Stimulated activated CD8-positive, alpha-beta memory T cell treated with anti-CD3 and anti-CD28 coated beads, Interleukin-7, amount 100 ng/mL, for 24 hours (primary cell): ENCODE measurements at regions not wholly inside any gene's neighbourhood (a gene's known extent, or its start where the extent isn't known, plus 50 kb on each side); places are given as distances from the start of the nearest gene placed in this dataset.
"Not testable (repeated sequence)": the region's sequence is repeated elsewhere in the genome, so short reads cannot be mapped to it uniquely, and the experiment has no call there.

ENCODE experiments used
- DNase-seq: peaks from one replicate; pipeline ENCODE4 v3.0.0-alpha.2; 2020; ENCODE audit warnings: low read depth

GRCh38 chr14:97148021-97148420, 350.8 kb downstream of the VRK1 start:
- not testable (repeated sequence) for DNase-seq

GRCh38 chr14:97149775-97150174, 352.6 kb downstream of the VRK1 start:
- no peak for DNase-seq

DNA sequence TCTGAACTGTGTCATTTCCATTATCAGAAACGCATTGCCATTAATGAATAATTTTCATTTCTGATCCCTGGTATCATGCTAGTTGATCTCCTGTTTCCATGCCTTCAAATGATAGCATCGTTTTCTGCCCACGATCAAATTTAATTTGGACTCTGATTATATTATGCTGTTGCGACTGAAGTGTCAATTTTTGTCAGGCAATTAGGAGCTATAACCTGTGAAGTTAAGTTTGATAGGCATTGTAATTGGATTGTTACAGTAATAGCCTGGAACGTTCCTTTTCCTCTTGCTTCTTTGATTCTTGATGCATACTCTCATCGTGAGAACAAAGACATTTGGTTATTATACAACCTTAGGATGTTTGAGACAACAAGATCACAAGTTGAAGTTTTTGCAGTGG, 356.3 kb downstream of the VRK1 start:
- no peak for DNase-seq

DNA sequence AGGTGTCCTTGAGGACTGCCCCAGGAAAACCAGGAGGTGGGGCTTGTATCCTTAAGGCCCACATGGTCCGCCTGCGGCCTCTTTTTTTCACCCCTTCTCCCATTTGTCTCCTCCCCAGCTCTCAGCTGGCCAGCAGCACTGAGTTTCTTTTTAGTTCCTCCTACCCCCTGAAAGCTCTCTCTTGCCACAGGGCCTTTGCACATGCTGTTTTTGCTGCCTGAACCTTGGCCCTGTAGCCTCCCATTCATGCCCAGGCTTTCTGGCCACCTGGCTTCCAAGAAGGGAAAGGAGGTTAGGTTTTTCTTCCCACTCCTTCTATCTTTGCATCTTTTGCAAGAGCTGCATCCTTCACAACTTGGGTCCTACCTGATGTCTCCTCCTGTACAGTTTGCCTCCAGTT, 358.1 kb downstream of the VRK1 start:
- DNase-seq: no peak

DNA sequence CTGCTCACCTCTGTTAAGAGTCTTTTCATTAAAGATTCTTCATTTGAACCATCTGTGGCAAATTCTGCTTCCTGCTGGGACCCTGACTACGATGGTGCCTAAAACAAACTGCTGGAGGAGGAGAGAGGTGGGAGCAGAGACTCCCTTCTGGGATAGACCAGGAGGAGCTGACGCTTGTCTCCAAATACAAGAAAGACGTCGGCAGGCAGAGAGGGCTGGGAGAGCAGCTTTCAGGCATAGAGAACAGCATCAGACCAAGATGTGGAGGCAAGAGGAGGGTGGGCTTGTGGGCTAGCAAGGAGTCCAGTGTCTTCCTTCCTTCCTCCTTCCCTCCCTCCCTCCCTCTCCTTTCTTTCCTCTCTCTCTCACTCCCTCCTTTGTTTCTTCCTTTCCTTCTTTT, 358.6 kb downstream of the VRK1 start:
- DNase-seq: no peak

DNA sequence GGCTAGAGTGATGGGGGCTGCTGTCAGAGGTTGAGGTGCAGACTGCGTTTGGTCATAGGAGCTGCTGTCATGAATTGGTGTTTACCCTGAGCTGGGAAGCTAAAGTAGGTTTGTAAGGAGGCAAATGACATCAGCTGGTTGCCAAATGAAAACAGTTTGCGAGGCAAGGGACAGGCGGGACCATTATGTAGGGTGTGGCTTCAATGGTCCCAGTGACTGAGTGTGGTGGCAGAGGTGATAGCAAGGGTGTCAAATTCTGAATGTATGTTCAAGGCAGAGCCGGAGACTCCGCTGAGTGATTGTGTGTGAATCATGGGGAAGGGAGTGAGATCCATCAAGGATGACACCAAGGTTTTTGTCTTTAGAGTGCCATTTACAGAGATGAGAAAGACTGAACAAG, 359.5 kb downstream of the VRK1 start:
- no peak for DNase-seq

DNA sequence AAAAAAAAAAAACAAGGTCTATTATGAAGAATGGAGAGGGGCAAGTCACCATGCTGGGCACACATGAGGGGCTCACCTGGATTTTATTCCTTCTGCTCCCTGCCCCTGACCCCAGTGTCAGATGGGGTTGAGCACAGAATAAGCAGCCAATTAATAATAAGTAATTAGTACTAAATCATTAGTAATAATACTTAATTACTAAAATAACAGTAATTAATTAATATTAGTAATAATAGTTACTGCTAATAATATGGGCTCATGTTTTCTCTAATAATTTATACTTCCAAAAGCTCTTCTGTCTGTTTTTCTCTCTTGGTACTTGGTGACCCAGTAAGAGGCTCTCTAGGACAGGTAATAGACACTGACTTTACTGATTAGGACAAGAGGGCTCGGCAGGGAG, 360.9 kb downstream of the VRK1 start:
- DNase-seq: no peak

DNA sequence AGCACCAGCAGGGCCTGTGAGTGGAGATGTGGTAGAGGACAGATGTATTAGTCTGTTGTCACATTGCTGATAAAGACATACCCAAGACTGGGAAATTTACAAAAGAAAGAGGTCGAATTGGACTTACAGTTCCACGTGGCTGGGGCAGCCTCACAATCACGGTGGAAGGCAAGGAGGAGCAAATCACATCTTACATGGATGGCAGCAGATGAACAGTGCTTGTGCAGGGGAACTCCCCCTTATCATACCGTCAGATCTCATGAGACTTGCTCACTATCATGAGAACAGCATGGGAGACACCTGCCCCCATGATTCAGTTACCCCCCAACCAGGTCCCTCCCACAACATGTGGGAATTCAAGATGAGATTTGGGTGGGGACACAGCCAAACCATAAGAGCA, 361.9 kb downstream of the VRK1 start:
- DNase-seq: no peak

DNA sequence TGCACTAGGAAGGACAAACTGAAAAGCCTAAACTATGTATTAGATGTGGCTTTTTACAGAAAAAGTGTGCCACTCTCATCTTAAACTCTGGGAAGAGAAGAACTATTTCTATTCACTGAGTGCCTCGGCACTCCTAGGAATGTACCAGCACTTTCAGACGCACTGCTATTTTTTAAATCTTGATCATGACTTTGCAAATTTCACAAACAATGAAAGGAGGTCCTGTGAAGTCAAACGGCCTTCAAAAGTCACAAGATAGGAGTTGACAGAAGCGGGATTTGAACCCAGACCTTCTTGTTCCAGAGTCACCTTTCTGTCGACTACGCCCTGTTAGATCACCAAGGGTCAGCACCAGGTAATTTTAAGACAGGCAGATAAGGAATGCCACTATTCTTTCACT, 365.4 kb downstream of the VRK1 start:
- DNase-seq: no peak

DNA sequence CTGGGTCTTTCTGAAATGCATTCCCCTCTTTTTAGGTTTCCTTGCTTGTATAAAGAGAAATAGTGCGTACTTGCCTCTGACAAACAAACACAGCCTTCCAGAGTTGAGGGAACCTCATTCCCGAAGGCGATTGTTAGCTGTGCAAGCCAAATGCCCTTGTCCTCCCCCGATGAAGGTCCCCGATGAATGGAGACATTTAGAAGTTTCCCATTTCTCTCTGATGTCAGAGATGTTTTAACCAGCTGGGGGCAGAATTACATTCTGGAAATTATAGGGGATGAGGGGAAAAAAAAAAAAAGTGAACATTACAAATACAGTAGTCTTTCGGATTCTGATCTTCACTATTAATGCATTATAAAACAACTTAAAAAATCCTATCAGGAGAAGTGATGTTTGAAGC, 366.8 kb downstream of the VRK1 start:
- no peak for DNase-seq

DNA sequence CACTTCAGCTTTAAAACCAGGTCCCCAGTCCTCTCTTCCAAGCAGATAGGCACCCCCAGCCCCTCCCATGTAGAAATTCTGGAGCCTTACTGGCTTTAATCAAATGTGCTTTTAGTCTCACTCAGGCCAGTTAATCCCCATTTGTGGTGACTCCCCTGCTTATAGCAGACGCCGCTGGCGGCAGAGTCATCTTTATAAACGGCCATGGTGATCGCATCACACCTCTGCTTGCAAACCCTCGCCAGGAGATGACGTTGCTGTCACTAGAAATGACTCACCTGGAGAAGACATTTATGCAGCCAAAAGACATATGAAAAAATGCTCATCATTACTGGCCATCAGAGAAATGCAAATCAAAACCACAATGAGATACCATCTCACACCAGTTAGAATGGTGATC, 369.3 kb downstream of the VRK1 start:
- no peak for DNase-seq

- DNase-seq: not testable (repeated sequence)
Measured at GRCh38 chr14:97167577-97167976, 370.4 kb downstream of the VRK1 start.

GRCh38 chr14:97172644-97173043, 375.5 kb downstream of the VRK1 start:
- DNase-seq: no peak

DNA sequence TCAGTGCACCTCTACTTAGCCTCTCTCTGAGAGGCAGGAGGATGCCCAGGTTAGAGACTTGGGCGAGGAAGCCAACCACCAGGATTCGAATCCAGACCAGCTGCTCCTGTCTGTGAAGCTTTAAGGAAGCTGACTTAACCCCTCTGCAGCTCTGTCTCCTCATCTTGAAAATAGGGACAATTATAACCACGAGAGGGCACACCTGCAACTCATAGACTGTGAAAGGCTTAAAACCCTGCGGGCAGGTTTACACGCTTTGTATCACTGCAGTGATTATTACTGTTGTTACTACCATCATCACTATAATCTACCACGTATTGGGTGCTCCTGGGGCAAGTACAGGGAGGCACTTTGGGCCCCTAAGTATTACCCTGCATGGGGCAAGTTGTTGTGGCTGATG, 379.8 kb downstream of the VRK1 start:
- no peak for DNase-seq

- DNase-seq: no peak
Measured at GRCh38 chr14:97177635-97178034, 380.5 kb downstream of the VRK1 start.

DNA sequence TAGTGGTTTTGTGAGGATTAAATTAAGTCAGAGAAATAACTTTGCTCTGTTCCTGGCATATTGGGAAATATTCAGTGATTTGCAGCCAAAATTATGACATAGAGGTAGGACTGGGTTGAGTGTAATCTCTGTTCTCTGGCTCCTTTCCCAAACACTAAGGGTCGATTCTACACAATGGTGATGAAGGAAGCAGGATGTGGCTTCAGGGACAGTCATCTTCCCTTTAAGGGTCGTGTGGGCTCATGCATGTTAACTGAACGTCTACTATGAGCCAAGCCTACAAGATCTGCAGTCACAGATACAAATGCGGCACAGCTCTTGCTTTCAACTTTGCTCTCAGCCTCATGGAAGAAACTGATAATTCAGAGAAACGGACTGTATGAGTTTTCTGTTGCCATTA, 381.6 kb downstream of the VRK1 start:
- no peak for DNase-seq

GRCh38 chr14:97179573-97179972, 382.4 kb downstream of the VRK1 start:
- no peak for DNase-seq

- DNase-seq: no peak
Measured at GRCh38 chr14:97180304-97181200, 383.4 kb downstream of the VRK1 start.

DNA sequence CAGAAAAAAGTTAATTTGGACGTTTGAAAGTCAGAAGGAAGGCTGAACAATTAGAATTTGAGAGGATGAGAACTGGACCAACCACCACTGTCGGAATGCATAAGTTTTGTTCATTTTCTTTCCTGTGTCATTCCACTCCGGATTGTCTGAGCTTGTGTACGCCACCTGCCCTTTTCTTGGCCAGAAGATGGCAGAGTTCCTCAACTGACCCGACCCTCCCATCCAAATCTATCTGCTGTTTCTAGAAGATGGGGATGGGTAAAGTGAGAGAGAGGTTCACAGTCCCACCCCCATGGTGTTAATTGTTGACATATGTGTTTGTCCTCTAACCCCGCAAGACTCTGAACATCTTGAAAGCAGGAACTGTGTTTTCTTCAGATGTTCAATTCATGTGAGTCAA, 388.0 kb downstream of the VRK1 start:
- DNase-seq: no peak

DNA sequence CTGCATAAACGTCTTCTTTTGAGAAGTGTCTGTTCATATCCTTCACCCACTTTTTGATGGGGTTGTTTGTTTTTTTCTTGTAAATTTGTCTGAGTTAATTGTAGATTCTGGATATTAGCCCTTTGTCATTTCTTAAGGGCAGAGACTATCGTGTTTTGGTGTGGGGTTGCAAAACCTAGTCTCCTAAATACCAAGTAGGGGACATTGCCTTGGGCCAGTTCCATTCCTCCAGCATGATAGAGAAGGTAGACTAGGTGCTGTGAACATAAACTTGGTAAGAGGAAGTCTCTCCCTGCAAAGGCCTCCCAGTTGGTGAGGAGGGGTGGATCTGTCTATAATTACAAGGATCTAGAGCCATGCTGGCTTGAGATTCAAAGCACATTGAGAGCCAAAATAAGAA, 390.7 kb downstream of the VRK1 start:
- DNase-seq: no peak

GRCh38 chr14:97196336-97196735, 399.2 kb downstream of the VRK1 start:
- DNase-seq: no peak

DNA sequence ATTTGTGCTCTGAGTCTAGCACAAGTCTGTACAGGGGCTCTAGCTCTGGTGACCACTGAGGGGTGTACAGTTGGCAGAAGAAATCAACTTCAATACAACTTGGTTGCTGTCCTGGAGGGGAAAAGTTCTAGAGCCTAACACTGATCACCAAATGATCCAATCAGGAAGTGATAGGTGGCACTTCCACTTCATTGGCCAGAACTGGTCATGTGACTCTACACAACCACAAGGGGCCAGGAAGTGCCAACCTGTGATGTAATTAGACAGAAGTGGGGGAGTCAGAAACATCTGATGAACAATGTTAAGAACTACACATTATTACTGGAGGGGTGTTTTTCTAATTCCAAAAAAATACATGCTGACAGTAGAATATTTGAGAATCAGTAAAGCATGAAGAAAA, 401.6 kb downstream of the VRK1 start:
- no peak for DNase-seq

DNA sequence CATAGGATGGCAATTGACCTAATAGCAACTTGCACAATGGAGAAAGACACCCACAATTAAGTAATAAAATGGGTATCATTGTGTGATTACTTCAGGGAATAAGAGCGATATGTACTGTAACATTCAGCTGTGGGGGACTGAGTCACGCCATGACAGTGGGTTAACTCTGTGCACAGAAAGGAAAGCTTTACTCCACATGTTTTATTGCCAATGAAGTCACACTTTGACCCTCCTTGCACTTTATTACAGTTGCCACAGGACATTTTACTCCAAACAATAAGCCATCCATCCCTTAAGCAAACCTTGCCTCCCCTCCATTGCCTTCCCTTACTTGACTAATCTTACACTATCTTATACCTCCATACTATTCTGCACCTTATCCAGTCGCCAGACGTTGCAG, 403.1 kb downstream of the VRK1 start:
- DNase-seq: no peak

DNA sequence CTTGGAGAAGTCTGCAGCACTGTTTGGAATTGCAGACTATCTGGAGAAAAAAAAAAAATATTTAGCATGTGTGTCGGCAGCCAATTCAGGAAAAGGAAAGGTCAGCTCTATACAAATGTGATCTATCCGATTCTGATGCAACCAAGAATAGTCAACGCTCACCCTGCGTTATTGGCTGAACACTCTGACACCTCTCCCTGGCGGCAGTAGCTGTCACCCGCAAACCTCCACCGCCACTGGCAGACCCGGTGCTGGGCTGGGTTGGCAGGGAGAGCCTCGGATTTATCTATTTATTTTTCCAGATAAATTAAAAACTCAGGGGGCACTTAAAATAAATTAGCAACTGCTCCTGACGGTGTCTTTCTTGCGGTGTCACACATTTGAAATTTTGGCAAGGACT, 409.7 kb downstream of the VRK1 start:
- no peak for DNase-seq
